Colonic mucosa (tissue), 4 donors: ENCODE measurements at regions not wholly inside any gene's neighbourhood (a gene's known extent, or its start where the extent isn't known, plus 50 kb on each side); places are given as distances from the start of the nearest gene placed in this dataset.

ENCODE experiments used
- DNase-seq: peaks from one replicate; pipeline ENCODE4 v3.0.0-alpha.2; 2020
- H3K27ac ChIP-seq: fragments of 200-600 bp; one replicate; pipeline ENCODE4 v1.8.0; 2021
- H3K27me3 ChIP-seq: fragments of 200-600 bp; one replicate; pipeline ENCODE4 v1.8.0; 2021
- H3K36me3 ChIP-seq: fragments of 200-600 bp; one replicate; pipeline ENCODE4 v1.8.0; 2021
- H3K4me1 ChIP-seq: fragments of 200-600 bp; one replicate; pipeline ENCODE4 v1.8.0; 2021; ENCODE audit warnings: mild to moderate bottlenecking
- H3K4me3 ChIP-seq: fragments of 200-600 bp; one replicate; pipeline ENCODE4 v1.8.0; 2021
- H3K9ac ChIP-seq, 2 donors: one replicate each; pipeline ENCODE4 v1.7.0; 2013; ENCODE audit warnings: control low read depth in 2 of 2, low read depth in 2 of 2, low read length in 2 of 2
- H3K9me3 ChIP-seq: fragments of 200-600 bp; one replicate; pipeline ENCODE4 v1.8.0; 2021
- intact Hi-C: fragments of 100-400 bp; cut with DNase I; formaldehyde crosslinking; loops from one replicate; pipeline ENCODE4 v1.14.1; 2022
- TF ChIP-seq, protein P1 (sequence below): fragments of 200-600 bp; IDR thresholded peaks from one replicate; pipeline ENCODE4 v1.8.0; 2022; ENCODE audit warnings: antibody characterized with exemption, mild to moderate bottlenecking
- donor health status: healthy.
- donor health status: DM: no; HTN: no; CAD: no.
- donor health status: DM: no; HTN: no; CAD: no.

DNA sequence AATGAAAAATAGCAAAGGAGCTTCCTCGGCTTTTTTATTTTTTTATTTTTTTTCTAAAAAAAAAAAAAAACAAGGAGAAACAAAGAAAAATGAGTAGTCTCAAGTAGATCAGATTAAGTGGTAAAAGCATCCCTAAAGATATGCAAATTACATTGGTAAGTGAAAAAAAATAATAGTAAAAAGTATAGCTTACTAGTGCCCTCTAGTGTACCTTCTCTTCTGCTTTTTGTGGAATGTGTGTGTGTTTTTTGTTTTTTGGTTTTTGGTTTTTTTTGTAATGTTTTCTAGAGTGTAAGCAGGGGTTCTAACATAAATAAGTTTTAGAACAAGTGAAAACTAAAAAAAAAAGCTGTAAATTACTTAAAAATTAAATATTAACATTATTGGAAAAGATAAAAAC lies 1062.0 kb downstream of the HACE1 start:
- DNase-seq: no peak
- intact Hi-C loops: no loop called here

DNA sequence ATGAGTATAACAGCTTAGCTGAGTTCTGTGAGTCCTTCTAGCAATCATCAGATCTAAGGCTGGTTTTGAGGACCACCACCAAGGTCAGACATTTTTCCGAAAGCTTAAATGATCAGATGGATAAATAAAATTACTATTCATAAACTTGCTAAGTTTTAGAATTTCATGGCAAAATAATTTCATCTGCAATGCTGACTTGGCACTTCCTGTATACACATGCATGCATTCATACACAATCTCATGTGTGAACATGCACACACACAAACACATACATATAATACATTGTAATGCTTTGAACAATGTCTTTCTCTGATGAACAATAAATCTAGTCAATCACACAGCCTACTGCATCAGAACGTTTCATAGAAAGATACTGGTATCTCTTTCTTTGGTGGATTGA lies 1068.3 kb downstream of the HACE1 start:
- DNase-seq: no peak
- H3K4me1 ChIP-seq: no peaks in the 10 kb centered on the region
- no peak overlapping the region for H3K4me3 ChIP-seq
- TF ChIP-seq, protein P1, sequence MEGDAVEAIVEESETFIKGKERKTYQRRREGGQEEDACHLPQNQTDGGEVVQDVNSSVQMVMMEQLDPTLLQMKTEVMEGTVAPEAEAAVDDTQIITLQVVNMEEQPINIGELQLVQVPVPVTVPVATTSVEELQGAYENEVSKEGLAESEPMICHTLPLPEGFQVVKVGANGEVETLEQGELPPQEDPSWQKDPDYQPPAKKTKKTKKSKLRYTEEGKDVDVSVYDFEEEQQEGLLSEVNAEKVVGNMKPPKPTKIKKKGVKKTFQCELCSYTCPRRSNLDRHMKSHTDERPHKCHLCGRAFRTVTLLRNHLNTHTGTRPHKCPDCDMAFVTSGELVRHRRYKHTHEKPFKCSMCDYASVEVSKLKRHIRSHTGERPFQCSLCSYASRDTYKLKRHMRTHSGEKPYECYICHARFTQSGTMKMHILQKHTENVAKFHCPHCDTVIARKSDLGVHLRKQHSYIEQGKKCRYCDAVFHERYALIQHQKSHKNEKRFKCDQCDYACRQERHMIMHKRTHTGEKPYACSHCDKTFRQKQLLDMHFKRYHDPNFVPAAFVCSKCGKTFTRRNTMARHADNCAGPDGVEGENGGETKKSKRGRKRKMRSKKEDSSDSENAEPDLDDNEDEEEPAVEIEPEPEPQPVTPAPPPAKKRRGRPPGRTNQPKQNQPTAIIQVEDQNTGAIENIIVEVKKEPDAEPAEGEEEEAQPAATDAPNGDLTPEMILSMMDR: no peak
- intact Hi-C loops: no loop called here
- H3K36me3 ChIP-seq: no peaks in the 10 kb centered on the region
- no peak overlapping the region for H3K9ac ChIP-seq
- no peak overlapping the region for H3K27ac ChIP-seq
- H3K9me3 ChIP-seq: no peaks in the 10 kb centered on the region
- no peaks in the 10 kb centered on the region for H3K27me3 ChIP-seq

More for the DNA sequence above, 1062.0 kb downstream of the HACE1 start:
- no peaks in the 10 kb centered on the region for H3K9me3 ChIP-seq
- H3K27ac ChIP-seq: no peak overlapping the region
- no peaks in the 10 kb centered on the region for H3K27me3 ChIP-seq
- H3K4me3 ChIP-seq: no peak overlapping the region
- H3K9ac ChIP-seq: no peak overlapping the region
- no peaks in the 10 kb centered on the region for H3K4me1 ChIP-seq
- H3K36me3 ChIP-seq: no peaks in the 10 kb centered on the region
- TF ChIP-seq, protein P1: no peak

DNA sequence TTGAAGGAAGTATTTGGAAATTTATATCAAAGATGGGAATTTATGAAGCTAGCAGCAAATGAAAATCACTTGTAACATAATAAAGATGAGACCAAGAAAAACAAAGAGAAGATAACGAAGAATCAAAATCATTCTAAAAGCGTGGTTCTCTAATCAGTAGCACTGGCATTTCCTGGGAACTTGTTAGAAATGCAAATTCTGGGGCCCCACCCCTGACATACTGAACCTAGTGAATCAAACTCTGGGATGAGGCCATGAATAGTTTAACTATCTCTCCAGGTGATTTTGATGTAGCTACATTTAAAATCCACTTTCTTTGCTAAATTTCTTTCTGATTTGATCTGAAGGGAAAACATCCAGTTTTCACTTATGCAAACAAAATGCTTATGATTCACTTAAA lies 1075.6 kb downstream of the HACE1 start:
- DNase-seq: no peak
- intact Hi-C loops: no loop called here

DNA sequence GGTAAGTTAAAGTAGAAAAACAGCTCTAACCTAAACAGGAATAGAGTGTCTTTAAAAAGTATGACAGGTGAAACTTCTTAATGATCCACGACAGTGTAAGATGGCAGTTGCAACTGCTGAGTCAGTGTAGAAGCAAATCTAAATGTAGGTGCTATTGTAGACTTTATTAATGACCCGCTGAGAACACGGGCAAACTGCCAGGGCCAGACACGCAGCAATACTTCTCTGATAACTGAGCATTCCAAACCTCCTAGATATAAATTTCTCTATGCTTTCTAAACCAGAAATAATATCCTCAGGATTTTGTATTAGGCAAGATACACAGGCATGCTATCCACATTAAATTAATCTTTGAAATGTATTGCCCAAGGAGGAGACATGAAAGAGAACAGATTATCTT lies 1076.4 kb downstream of the HACE1 start:
- Histone ChIP-seq H3K36me3 (no peaks in the 10 kb centered on the region), H3K4me1 (no peaks in the 10 kb centered on the region), H3K9me3 (no peaks in the 10 kb centered on the region), H3K9ac (no peak overlapping the region), H3K27ac (no peak overlapping the region), H3K4me3 (no peak overlapping the region), H3K27me3 (no peaks in the 10 kb centered on the region)
- no peak for DNase-seq
- TF ChIP-seq, protein P1: no peak
- intact Hi-C loops: no loop called here

More for the DNA sequence above, 1075.6 kb downstream of the HACE1 start:
- no peaks in the 10 kb centered on the region for H3K36me3 ChIP-seq
- no peak overlapping the region for H3K4me3 ChIP-seq
- H3K27me3 ChIP-seq: no peaks in the 10 kb centered on the region
- TF ChIP-seq, protein P1: no peak
- no peaks in the 10 kb centered on the region for H3K4me1 ChIP-seq
- no peak overlapping the region for H3K9ac ChIP-seq
- H3K27ac ChIP-seq: no peak overlapping the region
- no peaks in the 10 kb centered on the region for H3K9me3 ChIP-seq

DNA sequence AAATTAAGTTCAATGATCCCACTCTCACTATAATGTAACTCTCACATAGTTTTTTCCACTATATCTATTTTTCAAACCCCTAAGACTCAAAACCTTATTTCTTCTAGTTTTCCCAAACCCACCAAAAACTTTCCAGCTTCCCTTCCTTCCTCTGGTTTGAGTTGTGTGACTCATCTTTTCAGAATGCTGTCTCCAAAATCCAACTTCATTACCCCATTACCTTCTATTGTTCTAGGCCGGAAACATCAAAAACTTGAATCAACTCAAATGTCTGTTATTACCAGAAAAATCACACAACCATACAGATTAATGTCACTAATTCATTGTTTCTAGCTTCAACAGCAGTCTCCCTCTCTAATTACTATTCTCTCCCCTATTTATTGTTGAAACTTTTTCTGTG lies 1090.3 kb downstream of the HACE1 start:
- Histone ChIP-seq H3K4me1 (no peaks in the 10 kb centered on the region), H3K9me3 (no peaks in the 10 kb centered on the region), H3K27me3 (no peaks in the 10 kb centered on the region), H3K27ac (no peak overlapping the region), H3K9ac (no peak overlapping the region), H3K4me3 (no peak overlapping the region), H3K36me3 (no peaks in the 10 kb centered on the region)
- TF ChIP-seq, protein P1: no peak
- intact Hi-C loops: no loop called here
- DNase-seq: no peak

DNA sequence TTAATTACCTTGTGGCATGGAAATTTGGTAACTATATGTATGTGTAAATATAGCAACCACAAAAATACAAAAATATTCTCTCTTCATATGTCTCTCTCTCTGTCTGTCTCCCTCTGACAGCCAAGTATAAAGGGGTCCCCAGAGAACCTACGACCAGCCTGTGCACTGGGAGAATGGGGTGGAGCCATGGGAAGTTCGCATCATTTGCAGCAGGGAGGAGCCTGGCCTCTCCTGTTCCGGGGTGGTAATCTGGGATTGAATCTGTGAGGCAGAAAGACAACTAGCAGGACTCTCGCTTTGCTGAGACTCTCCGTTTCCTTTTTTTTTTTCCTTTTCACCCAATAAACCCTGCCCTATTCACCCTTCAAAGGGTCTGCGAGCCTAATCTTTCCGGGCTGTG lies 1109.1 kb downstream of the HACE1 start:
- Histone ChIP-seq H3K4me3 (no peak overlapping the region), H3K9me3 (peaks cover 3% of the 10 kb centered on the region), H3K27ac (no peak overlapping the region), H3K9ac (no peak overlapping the region), H3K36me3 (no peaks in the 10 kb centered on the region), H3K27me3 (no peaks in the 10 kb centered on the region), H3K4me1 (no peaks in the 10 kb centered on the region)
- DNase-seq: no peak
- TF ChIP-seq, protein P1: no peak
- intact Hi-C loops: no loop called here
